Mucosa of descending colon (tissue), 3 donors: ENCODE measurements at regions not wholly inside any gene's neighbourhood (a gene's known extent, or its start where the extent isn't known, plus 50 kb on each side); places are given as distances from the start of the nearest gene placed in this dataset.

ENCODE experiments used
- ATAC-seq: fragments of 200-7000 bp; cut with Tn5 transposase; one replicate; pipeline ENCODE4 v1.9.1; 2020; ENCODE audit warnings: mild to moderate bottlenecking, moderate library complexity
- DNase-seq, 3 donors: peaks; one replicate each; pipeline ENCODE4 v3.0.0-alpha.2; 2020
- H3K36me3 ChIP-seq: fragments of 200-600 bp; one replicate; pipeline ENCODE4 v1.8.0; 2021; ENCODE audit warnings: low read depth, mild to moderate bottlenecking
- H3K4me1 ChIP-seq: fragments of 200-600 bp; one replicate; pipeline ENCODE4 v1.8.0; 2021; ENCODE audit warnings: low read depth, mild to moderate bottlenecking
- H3K4me3 ChIP-seq: fragments of 200-600 bp; one replicate; pipeline ENCODE4 v1.8.0; 2021; ENCODE audit warnings: mild to moderate bottlenecking
- H3K9me3 ChIP-seq: fragments of 200-600 bp; one replicate; pipeline ENCODE4 v1.8.0; 2021; ENCODE audit warnings: mild to moderate bottlenecking
- intact Hi-C, 2 donors: fragments of 100-400 bp; cut with DNase I in 1 of 2; cut with micrococcal nuclease in 1 of 2; formaldehyde crosslinking; loops; one replicate each; pipeline versions ENCODE4 v1.11.0 to v1.11.1; 2022; cut with DNase I, micrococcal nuclease
- TF ChIP-seq, protein P1 (sequence below): fragments of 200-600 bp; IDR thresholded peaks from one replicate; pipeline ENCODE4 v1.8.0; 2022; ENCODE audit warnings: antibody characterized with exemption, mild to moderate bottlenecking
- donor health status: DM: no; HTN: no; CAD: no; lungs with moderate emphysema.
- donor health status: DM: no; HTN: no; CAD: no.
- donor health status: DM: no; HTN: yes; CAD: no.

- ATAC-seq (no peak), DNase-seq (no peak)
- H3K4me3 ChIP-seq, result no peak overlapping the region
- TF ChIP-seq, protein P1, sequence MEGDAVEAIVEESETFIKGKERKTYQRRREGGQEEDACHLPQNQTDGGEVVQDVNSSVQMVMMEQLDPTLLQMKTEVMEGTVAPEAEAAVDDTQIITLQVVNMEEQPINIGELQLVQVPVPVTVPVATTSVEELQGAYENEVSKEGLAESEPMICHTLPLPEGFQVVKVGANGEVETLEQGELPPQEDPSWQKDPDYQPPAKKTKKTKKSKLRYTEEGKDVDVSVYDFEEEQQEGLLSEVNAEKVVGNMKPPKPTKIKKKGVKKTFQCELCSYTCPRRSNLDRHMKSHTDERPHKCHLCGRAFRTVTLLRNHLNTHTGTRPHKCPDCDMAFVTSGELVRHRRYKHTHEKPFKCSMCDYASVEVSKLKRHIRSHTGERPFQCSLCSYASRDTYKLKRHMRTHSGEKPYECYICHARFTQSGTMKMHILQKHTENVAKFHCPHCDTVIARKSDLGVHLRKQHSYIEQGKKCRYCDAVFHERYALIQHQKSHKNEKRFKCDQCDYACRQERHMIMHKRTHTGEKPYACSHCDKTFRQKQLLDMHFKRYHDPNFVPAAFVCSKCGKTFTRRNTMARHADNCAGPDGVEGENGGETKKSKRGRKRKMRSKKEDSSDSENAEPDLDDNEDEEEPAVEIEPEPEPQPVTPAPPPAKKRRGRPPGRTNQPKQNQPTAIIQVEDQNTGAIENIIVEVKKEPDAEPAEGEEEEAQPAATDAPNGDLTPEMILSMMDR, result no peak
- H3K4me1 ChIP-seq, result peaks cover 11% of the 10 kb centered on the region
- intact Hi-C loops, result no loop called here
- no peaks in the 10 kb centered on the region for H3K9me3 ChIP-seq
- H3K36me3 ChIP-seq, result no peaks in the 10 kb centered on the region
Measured at GRCh38 chr12:127930122-127930521, 336.8 kb upstream of the TMEM132C start.

GRCh38 chr12:127934409-127934808 is 332.6 kb upstream of the TMEM132C start:
- no peak for ATAC-seq
- intact Hi-C loops, result no loop called here
- no peaks in the 10 kb centered on the region for H3K4me1 ChIP-seq
- H3K36me3 ChIP-seq, result no peaks in the 10 kb centered on the region
- no peak for DNase-seq
- no peaks in the 10 kb centered on the region for H3K9me3 ChIP-seq
- TF ChIP-seq, protein P1, result no peak
- no peak overlapping the region for H3K4me3 ChIP-seq

GRCh38 chr12:127936463-127936862 is 330.5 kb upstream of the TMEM132C start:
- Histone ChIP-seq H3K4me3 (no peak overlapping the region), H3K9me3 (no peaks in the 10 kb centered on the region), H3K36me3 (no peaks in the 10 kb centered on the region), H3K4me1 (no peaks in the 10 kb centered on the region)
- no peak for ATAC-seq
- no peak for DNase-seq
- intact Hi-C loops, result no loop called here
- TF ChIP-seq, protein P1, result no peak

DNA sequence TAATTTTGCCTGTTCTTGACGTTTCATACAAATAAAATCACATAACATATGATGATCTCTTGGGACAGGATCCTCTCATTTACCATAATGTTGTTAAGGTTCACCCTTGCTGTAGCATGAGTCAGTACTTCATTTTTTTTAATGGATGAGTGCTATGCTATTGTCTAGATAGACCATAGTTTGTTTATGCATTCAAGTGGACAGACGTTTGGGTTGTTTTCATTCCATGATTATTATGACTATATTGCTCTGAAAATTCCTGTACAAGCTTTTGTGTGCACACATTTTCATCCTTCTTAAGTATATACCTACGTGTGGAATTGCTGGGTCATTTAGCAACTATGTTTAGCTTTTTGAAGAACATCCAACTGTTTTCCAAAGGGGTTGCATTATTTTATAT is 325.6 kb upstream of the TMEM132C start:
- ATAC-seq, result no peak

GRCh38 chr12:127942981-127943380 is 324.0 kb upstream of the TMEM132C start:
- ATAC-seq (no peak), DNase-seq (no peak)
- Histone ChIP-seq H3K9me3 (no peaks in the 10 kb centered on the region), H3K36me3 (no peaks in the 10 kb centered on the region), H3K4me1 (peaks cover 12% of the 10 kb centered on the region), H3K4me3 (no peak overlapping the region)
- TF ChIP-seq, protein P1, result no peak
- intact Hi-C loops, result no loop called here

More for the DNA sequence above, 325.6 kb upstream of the TMEM132C start:
- no peak overlapping the region for H3K4me3 ChIP-seq
- intact Hi-C loops, result no loop called here
- DNase-seq, result no peak
- no peaks in the 10 kb centered on the region for H3K36me3 ChIP-seq
- TF ChIP-seq, protein P1, result no peak
- peaks cover 12% of the 10 kb centered on the region for H3K4me1 ChIP-seq
- no peaks in the 10 kb centered on the region for H3K9me3 ChIP-seq
